ENCODE measurements at regions not wholly inside any gene's neighbourhood (a gene's known extent, or its start where the extent isn't known, plus 50 kb on each side); places are given as distances from the start of the nearest gene placed in this dataset.
"Not testable (repeated sequence)": the region's sequence is repeated elsewhere in the genome, so short reads cannot be mapped to it uniquely, and the experiment has no call there.

- Mint-ChIP-seq H3K4me3 (no peak overlapping the region), H3K27ac (no peak overlapping the region), H3K27me3 (ENCODE audit: insufficient read depth) (peaks cover 9% of the 10 kb centered on the region), H3K9me3 (no peaks in the 10 kb centered on the region), H3K4me1 (ENCODE audit: low read depth) (peaks cover 14% of the 10 kb centered on the region), H3K36me3 (ENCODE audit: low read depth) (no peaks in the 10 kb centered on the region)
- no peak for DNase-seq (ENCODE audit: low spot score)
- intact Hi-C loops (cut with micrococcal nuclease) = loop anchor here (2.0 kb wide), 1 partner anchor 17 kb away; no protein-coding TSS in a partner anchor
Observed at GRCh38 chr2:37569986-37570679, 101.3 kb downstream of the CDC42EP3 start.

- no peak for DNase-seq (ENCODE audit: low spot score)
- H3K9me3 Mint-ChIP-seq = no peaks in the 10 kb centered on the region
- H3K4me3 Mint-ChIP-seq = no peak overlapping the region
- intact Hi-C loops (cut with micrococcal nuclease) = no loop called here
- peaks cover 9% of the 10 kb centered on the region for H3K27me3 Mint-ChIP-seq (ENCODE audit: insufficient read depth)
- H3K4me1 Mint-ChIP-seq (ENCODE audit: low read depth) = peaks cover 14% of the 10 kb centered on the region
- H3K27ac Mint-ChIP-seq = no peak overlapping the region
- H3K36me3 Mint-ChIP-seq (ENCODE audit: low read depth) = no peaks in the 10 kb centered on the region
Observed at GRCh38 chr2:37570773-37571586, 100.5 kb downstream of the CDC42EP3 start.

- Mint-ChIP-seq H3K27ac (no peak overlapping the region), H3K4me3 (no peak overlapping the region), H3K4me1 (ENCODE audit: low read depth) (peaks cover 14% of the 10 kb centered on the region), H3K9me3 (peaks cover 6% of the 10 kb centered on the region), H3K36me3 (ENCODE audit: low read depth) (no peaks in the 10 kb centered on the region), H3K27me3 (ENCODE audit: insufficient read depth) (peaks cover 9% of the 10 kb centered on the region)
- intact Hi-C loops (cut with micrococcal nuclease) = no loop called here
- DNase-seq (ENCODE audit: low spot score) = no peak
Observed at GRCh38 chr2:37571587-37572136, 99.8 kb downstream of the CDC42EP3 start.

GRCh38 chr2:37573451-37574388, 97.7 kb downstream of the CDC42EP3 start:
- no peak for DNase-seq (ENCODE audit: low spot score)
- H3K27me3 Mint-ChIP-seq (ENCODE audit: insufficient read depth) = peaks cover 6% of the 10 kb centered on the region
- H3K4me3 Mint-ChIP-seq = no peak overlapping the region
- peaks cover 6% of the 10 kb centered on the region for H3K9me3 Mint-ChIP-seq
- no peaks in the 10 kb centered on the region for H3K36me3 Mint-ChIP-seq (ENCODE audit: low read depth)
- peaks cover 9% of the 10 kb centered on the region for H3K4me1 Mint-ChIP-seq (ENCODE audit: low read depth)
- H3K27ac Mint-ChIP-seq = no peak overlapping the region
- intact Hi-C loops (cut with micrococcal nuclease) = no loop called here

GRCh38 chr2:37575780-37576179, 95.7 kb downstream of the CDC42EP3 start:
- Mint-ChIP-seq H3K4me1 (ENCODE audit: low read depth) (peaks cover 6% of the 10 kb centered on the region), H3K4me3 (no peak overlapping the region), H3K36me3 (ENCODE audit: low read depth) (peaks cover 3% of the 10 kb centered on the region), H3K27ac (no peak overlapping the region), H3K9me3 (peaks cover 13% of the 10 kb centered on the region), H3K27me3 (ENCODE audit: insufficient read depth) (peaks cover 1% of the 10 kb centered on the region)
- intact Hi-C loops (cut with micrococcal nuclease) = no loop called here
- no peak for DNase-seq (ENCODE audit: low spot score)

GRCh38 chr2:37576194-37576593, 95.2 kb downstream of the CDC42EP3 start:
- peaks cover 13% of the 10 kb centered on the region for H3K9me3 Mint-ChIP-seq
- H3K27ac Mint-ChIP-seq; H3K36me3 Mint-ChIP-seq (ENCODE audit: low read depth); DNase-seq (ENCODE audit: low spot score); intact Hi-C loops (cut with micrococcal nuclease); H3K4me1 Mint-ChIP-seq (ENCODE audit: low read depth); H3K27me3 Mint-ChIP-seq (ENCODE audit: insufficient read depth); H3K4me3 Mint-ChIP-seq: not testable (repeated sequence)

- peaks cover 3% of the 10 kb centered on the region for H3K36me3 Mint-ChIP-seq (ENCODE audit: low read depth)
- intact Hi-C loops (cut with micrococcal nuclease) = no loop called here
- peaks cover 13% of the 10 kb centered on the region for H3K9me3 Mint-ChIP-seq
- peaks cover 6% of the 10 kb centered on the region for H3K4me1 Mint-ChIP-seq (ENCODE audit: low read depth)
- DNase-seq (ENCODE audit: low spot score) = no peak
- no peak overlapping the region for H3K27ac Mint-ChIP-seq
- H3K4me3 Mint-ChIP-seq = no peak overlapping the region
- H3K27me3 Mint-ChIP-seq (ENCODE audit: insufficient read depth) = no peaks in the 10 kb centered on the region
Observed at GRCh38 chr2:37576831-37577230, 94.6 kb downstream of the CDC42EP3 start.

GRCh38 chr2:37579192-37579713, 92.2 kb downstream of the CDC42EP3 start:
- H3K36me3 Mint-ChIP-seq (ENCODE audit: low read depth) = peaks cover 3% of the 10 kb centered on the region
- H3K4me3 Mint-ChIP-seq = no peak overlapping the region
- no peak overlapping the region for H3K27ac Mint-ChIP-seq
- H3K4me1 Mint-ChIP-seq (ENCODE audit: low read depth) = peaks cover 22% of the 10 kb centered on the region
- no peaks in the 10 kb centered on the region for H3K27me3 Mint-ChIP-seq (ENCODE audit: insufficient read depth)
- peaks cover 13% of the 10 kb centered on the region for H3K9me3 Mint-ChIP-seq
- no peak for DNase-seq (ENCODE audit: low spot score)
- intact Hi-C loops (cut with micrococcal nuclease) = no loop called here

GRCh38 chr2:37579949-37580348, 91.5 kb downstream of the CDC42EP3 start:
- DNase-seq (ENCODE audit: low spot score); H3K27me3 Mint-ChIP-seq (ENCODE audit: insufficient read depth); H3K4me3 Mint-ChIP-seq; H3K27ac Mint-ChIP-seq; H3K36me3 Mint-ChIP-seq (ENCODE audit: low read depth): not testable (repeated sequence)
- H3K4me1 Mint-ChIP-seq (ENCODE audit: low read depth) = peaks cover 25% of the 10 kb centered on the region
- intact Hi-C loops (cut with micrococcal nuclease) = loop anchor here (10.0 kb wide), 1 partner anchor 255 kb away; the partner anchor contains the start of gene PRKD3
- H3K9me3 Mint-ChIP-seq = peaks cover 13% of the 10 kb centered on the region

- DNase-seq (ENCODE audit: low spot score) = no peak
- intact Hi-C loops (cut with micrococcal nuclease) = loop anchor here (10.0 kb wide), 1 partner anchor 257 kb away; the partner anchor contains the start of gene PRKD3
- peaks cover 9% of the 10 kb centered on the region for H3K9me3 Mint-ChIP-seq
- H3K36me3 Mint-ChIP-seq (ENCODE audit: low read depth) = peaks cover 3% of the 10 kb centered on the region
- no peaks in the 10 kb centered on the region for H3K27me3 Mint-ChIP-seq (ENCODE audit: insufficient read depth)
- H3K4me3 Mint-ChIP-seq = no peak overlapping the region
- peaks cover 40% of the 10 kb centered on the region for H3K4me1 Mint-ChIP-seq (ENCODE audit: low read depth)
- no peak overlapping the region for H3K27ac Mint-ChIP-seq
Observed at GRCh38 chr2:37581433-37581832, 90.0 kb downstream of the CDC42EP3 start.

GRCh38 chr2:37582481-37583220, 88.8 kb downstream of the CDC42EP3 start:
- no peak overlapping the region for H3K27ac Mint-ChIP-seq
- peaks cover 52% of the 10 kb centered on the region for H3K4me1 Mint-ChIP-seq (ENCODE audit: low read depth)
- H3K36me3 Mint-ChIP-seq (ENCODE audit: low read depth) = peaks cover 3% of the 10 kb centered on the region
- no peaks in the 10 kb centered on the region for H3K27me3 Mint-ChIP-seq (ENCODE audit: insufficient read depth)
- DNase-seq (ENCODE audit: low spot score) = no peak
- H3K9me3 Mint-ChIP-seq = peaks cover 7% of the 10 kb centered on the region
- H3K4me3 Mint-ChIP-seq = no peak overlapping the region
- intact Hi-C loops (cut with micrococcal nuclease) = loop anchor here (10.0 kb wide), 1 partner anchor 258 kb away; the partner anchor contains the start of gene PRKD3

Measured in activated T-helper 1 cell treated with anti-CD3 and anti-CD28 coated beads, Interleukin-12 subunit alpha, Interleukin-12 subunit beta, Interleukin-2, Interleukin-4 antibody, amounts not matched to agents 30 ng/mL and 10 ng/mL and 1 ng/mL, durations not matched to agents 14 hours and 24 hours and 36 hours (primary cell).